HepG2 (cell line): ENCODE measurements at regions not wholly inside any gene's neighbourhood (a gene's known extent, or its start where the extent isn't known, plus 50 kb on each side); places are given as distances from the start of the nearest gene placed in this dataset.

ENCODE experiments used
- ATAC-seq: fragments of 200-7000 bp; cut with Tn5 transposase; 3 replicates; pipeline ENCODE4 v1.9.1; 2020; ENCODE audit warnings: mild to moderate bottlenecking, moderate library complexity
- BruUV-seq: library from RNA; stranded (reverse); fragments of 400-500 nt; replicated peaks from 2 replicates; lab custom pipeline; 2021; lab: Mats Ljungman, UMichigan
- CTCF ChIA-PET: fragments of 300-600 bp; formaldehyde crosslinking; extraction: SDS; loops from one replicate; lab custom pipeline; 2021; ENCODE audit warnings: low total read pairs, inconsistent platforms, low intra/inter-chr PET ratio; lab: Yijun Ruan, JAX
- POLR2A ChIA-PET: fragments of 350-600 bp; sonication (Branson Sonifier 250); formaldehyde crosslinking; loops from one replicate; lab custom pipeline; 2020; ENCODE audit warnings: antibody characterized with exemption, inconsistent platforms; lab: Yijun Ruan, JAX
- DNase-seq: peaks from one replicate; pipeline ENCODE4 v3.0.0-alpha.2; 2015; ENCODE audit warnings: low spot score
- FAIRE-seq: peaks from 3 replicates; lab custom pipeline; 2011; peaks lifted over from hg19 to GRCh38; lab: Jason Lieb, UNC
- H2AFZ ChIP-seq: one replicate; pipeline ENCODE4 v1.6.1; 2011; ENCODE audit warnings: low read length, inconsistent platforms
- H3K27ac ChIP-seq: fragments of 300-600 bp; 3 replicates; pipeline ENCODE4 v1.8.0; 2011; ENCODE audit warnings: mixed run types, mild to moderate bottlenecking, mixed read lengths, low read length, inconsistent platforms; ENCODE audit not compliant: insufficient read depth; ENCODE audit errors: extremely low read length
- H3K27me3 ChIP-seq, 2 experiments: fragments of 200-600 bp in 1 of 2; 2 replicates in 1 of 2; 3 replicates in 1 of 2; pipeline versions ENCODE4 v1.6.0 to v1.8.0; 2011; ENCODE audit warnings: low read length in 2 of 2, mild to moderate bottlenecking in 2 of 2, moderate library complexity in 2 of 2, inconsistent platforms in 1 of 2; ENCODE audit not compliant: insufficient read depth in 2 of 2, control insufficient read depth in 1 of 2
- H3K36me3 ChIP-seq, 2 experiments: fragments of 200-600 bp in 1 of 2; replicated peaks in 1 of 2; 2 replicates in 1 of 2; 3 replicates in 1 of 2; pipeline versions ENCODE4 v1.5.1 to v1.8.0; 2011; ENCODE audit warnings: low read length in 2 of 2, inconsistent platforms in 1 of 2; ENCODE audit not compliant: insufficient read depth in 2 of 2, control insufficient read depth in 1 of 2
- H3K4me1 ChIP-seq: 2 replicates; pipeline ENCODE4 v1.5.1; 2012; ENCODE audit warnings: low read length, inconsistent platforms; ENCODE audit not compliant: insufficient read depth
- H3K4me2 ChIP-seq: 2 replicates; pipeline ENCODE4 v1.6.0; 2011; ENCODE audit warnings: low read depth, low read length, inconsistent platforms
- H3K4me3 ChIP-seq, 3 experiments: fragments of 200-600 bp in 1 of 3; sonication (generic), shearing (Covaris generic) in 1 of 3; replicated peaks in 1 of 3; 2 replicates each; pipeline ENCODE4 v1.5.1; 2011 to 2016; ENCODE audit warnings: low read length in 3 of 3, inconsistent platforms in 2 of 3, low read depth in 2 of 3, mild to moderate bottlenecking in 2 of 3, control low read depth in 1 of 3, mixed read lengths in 1 of 3; ENCODE audit not compliant: insufficient read depth in 1 of 3
- H3K79me2 ChIP-seq: one replicate; pipeline ENCODE4 v1.6.1; 2011; ENCODE audit warnings: low read length, inconsistent platforms; ENCODE audit not compliant: insufficient read depth
- H3K9ac ChIP-seq: 2 replicates; pipeline ENCODE4 v1.6.0; 2011; ENCODE audit warnings: mild to moderate bottlenecking, low read depth, low read length, inconsistent platforms; ENCODE audit not compliant: insufficient read depth
- H3K9me3 ChIP-seq: 2 replicates; pipeline ENCODE4 v1.5.1; 2012; ENCODE audit warnings: mild to moderate bottlenecking, low read length
- H4K20me1 ChIP-seq: 2 replicates; pipeline ENCODE4 v1.6.0; 2011; ENCODE audit warnings: inconsistent platforms, mild to moderate bottlenecking, low read length, moderate library complexity; ENCODE audit not compliant: insufficient read depth
- ATM ChIP-seq: fragments of 450-650 bp; IDR thresholded peaks from 2 replicates; pipeline ENCODE4 v1.7.1; 2017; ENCODE audit warnings: mild to moderate bottlenecking, borderline replicate concordance
- DNMT1 ChIP-seq: sonication (generic); formaldehyde crosslinking; IDR thresholded peaks from 2 replicates; pipeline ENCODE4 v1.5.1; 2020; ENCODE audit warnings: mild to moderate bottlenecking, missing genetic modification reagents
- DPF2 ChIP-seq: sonication (generic); formaldehyde crosslinking; IDR thresholded peaks from 2 replicates; pipeline ENCODE4 v1.4.0; 2020; ENCODE audit warnings: mild to moderate bottlenecking, low read depth, missing genetic modification reagents, borderline replicate concordance
- GATA4 ChIP-seq: sonication (generic); IDR thresholded peaks from 2 replicates; pipeline ENCODE4 v1.6.1; 2016; ENCODE audit warnings: antibody characterized with exemption, low read depth, borderline replicate concordance
- HCFC1 ChIP-seq: fragments of 150-350 bp; IDR thresholded peaks from 2 replicates; pipeline ENCODE4 v1.6.1; 2014; ENCODE audit warnings: low read depth, low read length
- LCORL ChIP-seq, 2 experiments: fragments of 450-650 bp in 1 of 2; sonication (generic) in 1 of 2; formaldehyde crosslinking in 1 of 2; IDR thresholded peaks; 2 replicates each; pipeline versions ENCODE4 v1.5.0 to v1.6.1; 2017 to 2020; ENCODE audit warnings: antibody characterized with exemption in 1 of 2, missing genetic modification reagents in 1 of 2
- MAZ ChIP-seq, 2 experiments: sonication (generic) in 1 of 2; formaldehyde crosslinking in 1 of 2; IDR thresholded peaks; 2 replicates each; pipeline versions ENCODE4 v1.5.0 to v1.6.1; 2012 to 2020; ENCODE audit warnings: low read depth in 2 of 2, mild to moderate bottlenecking in 2 of 2, borderline replicate concordance in 1 of 2, improper control_type of control experiment in 1 of 2, low read length in 1 of 2, missing genetic modification reagents in 1 of 2, moderate library complexity in 1 of 2
- RFX1 ChIP-seq: fragments of 450-650 bp; IDR thresholded peaks from 2 replicates; pipeline ENCODE4 v1.6.1; 2017
- SAP130 ChIP-seq: IDR thresholded peaks from 2 replicates; pipeline ENCODE4 v1.6.1; 2016; ENCODE audit warnings: low read depth
- SRSF4 ChIP-seq: fragments of 200-400 bp; formaldehyde crosslinking; IDR thresholded peaks from one replicate; pipeline ENCODE4 v1.6.1; 2018; ENCODE audit warnings: mild to moderate bottlenecking, low read depth, low read length, moderate library complexity; ENCODE audit not compliant: poor library complexity, severe bottlenecking
- ZNF296 ChIP-seq: sonication (generic); formaldehyde crosslinking; conservative IDR thresholded peaks from 2 replicates; pipeline ENCODE4 v1.5.0; 2020; ENCODE audit warnings: mild to moderate bottlenecking, missing genetic modification reagents
- ZNF614 ChIP-seq: IDR thresholded peaks from 2 replicates; pipeline ENCODE4 v1.6.1; 2018; ENCODE audit warnings: missing biosample characterization, missing genetic modification reagents, inconsistent platforms, borderline replicate concordance
- WGBS: methylation state at CpG from one replicate; pipeline ENCODE4 v1.1.6; 2017; ENCODE audit warnings: low lambda C conversion rate; 5-methylcytosine and 5-hydroxymethylcytosine counted together
- in situ Hi-C: cut with HindIII; loops from 2 replicates; pipeline ENCODE4 v1.10.0; 2017; ENCODE audit warnings: low pct_unique_long_range_greater_than_20kb; ENCODE audit not compliant: extremely low pct_ligation_motif_present
- intact Hi-C: fragments of 100-400 bp; cut with micrococcal nuclease; formaldehyde crosslinking; loops from one replicate; pipeline ENCODE4 v1.10.0; 2022; ENCODE audit not compliant: unreplicated experiment
- TF ChIP-seq, protein P1 (sequence below): sonication (generic); formaldehyde crosslinking; IDR thresholded peaks from 2 replicates; pipeline ENCODE4 v1.4.0; 2020; ENCODE audit warnings: missing genetic modification reagents
- TF ChIP-seq, protein P2 (sequence below): sonication (generic); formaldehyde crosslinking; IDR thresholded peaks from 2 replicates; pipeline ENCODE4 v1.4.0; 2020; ENCODE audit warnings: mild to moderate bottlenecking, missing genetic modification reagents
- TF ChIP-seq, protein P3 (sequence below): sonication (generic); IDR thresholded peaks from 2 replicates; pipeline ENCODE4 v1.6.1; 2016; ENCODE audit warnings: low read depth, borderline replicate concordance
- TF ChIP-seq, protein P4 (sequence below): sonication (generic); formaldehyde crosslinking; IDR thresholded peaks from 2 replicates; pipeline ENCODE4 v1.5.1; 2020; ENCODE audit warnings: missing genetic modification reagents, mild to moderate bottlenecking, borderline replicate concordance
- TF ChIP-seq, protein P5 (sequence below): sonication (generic); formaldehyde crosslinking; IDR thresholded peaks from 2 replicates; pipeline ENCODE4 v1.4.0; 2020; ENCODE audit warnings: missing genetic modification reagents, borderline replicate concordance

DNA sequence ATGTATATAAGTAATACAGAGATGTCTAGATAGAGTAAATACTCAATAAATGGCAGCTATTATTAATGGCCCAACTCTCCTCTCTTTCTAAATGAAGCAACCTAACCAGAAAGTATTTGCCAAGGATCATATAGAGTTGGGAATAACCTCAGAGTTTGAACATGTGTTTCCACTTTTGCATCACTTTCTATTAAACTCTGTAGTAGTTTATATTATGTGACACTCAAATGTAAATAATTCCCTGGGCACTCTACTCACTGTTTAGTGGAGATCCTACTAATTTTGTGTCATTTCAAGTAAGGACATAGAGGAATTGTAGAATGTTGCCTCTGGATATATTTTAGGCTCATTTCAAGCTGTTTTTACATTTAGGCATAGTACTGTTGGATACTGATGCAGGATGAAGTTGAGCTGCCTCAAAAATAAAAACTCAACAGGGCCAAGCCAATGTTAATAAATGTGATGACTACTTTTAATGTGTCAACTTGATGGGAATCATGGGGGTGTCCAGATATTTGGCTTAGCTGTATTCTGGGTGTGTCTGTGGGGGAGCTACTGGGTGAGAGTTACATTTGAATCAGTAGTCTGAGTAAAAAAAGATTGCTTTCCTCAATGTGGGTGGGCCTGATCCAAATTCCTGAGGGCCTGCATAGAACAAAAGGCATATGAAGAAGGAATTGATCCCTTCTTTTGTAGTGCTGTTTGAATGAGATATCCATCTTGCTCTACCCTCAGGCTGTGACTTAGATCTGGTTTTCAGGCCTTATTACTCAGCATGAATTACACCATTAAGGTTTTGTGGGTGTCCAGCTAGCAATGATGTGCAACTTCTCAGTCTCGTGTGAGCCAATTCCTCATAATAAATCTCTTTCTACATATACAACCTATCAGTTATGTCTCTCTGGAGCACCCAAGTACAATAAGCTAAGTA, 1368.2 kb downstream of the STIM2 start:
- ATAC-seq (no peak), FAIRE-seq (no peak), DNase-seq (no peak)
- POLR2A ChIA-PET = no interaction called here
- CTCF ChIA-PET = no interaction called here
- Histone ChIP-seq H3K4me1 (no peaks in the 10 kb centered on the region), H3K36me3 (no peaks in the 10 kb centered on the region), H3K27ac (no peak overlapping the region), H3K9me3 (peaks cover 42% of the 10 kb centered on the region), H3K4me2 (no peak overlapping the region), H2AFZ (no peak overlapping the region), H3K79me2 (no peaks in the 10 kb centered on the region), H3K27me3 (no peaks in the 10 kb centered on the region), H3K9ac (no peak overlapping the region), H4K20me1 (no peaks in the 10 kb centered on the region), H3K4me3 (no peak overlapping the region)
- no TSS peak for BruUV-seq
- in situ Hi-C loops (no loop called here), intact Hi-C loops (no loop called here)
- 0% methylated on average over 1 of the region's 1 CpG for WGBS
- TF ChIP-seq HCFC1 (no peak), ZNF614 (CRISPR knock-in tag) (no peak), ATM (no peak), DNMT1 (CRISPR knock-in tag) (no peak), RFX1 (no peak), SRSF4 (no peak), DPF2 (CRISPR knock-in tag) (no peak), MAZ (IDR thresholded peaks at IDR 0.05; ENCODE audit: borderline replicate concordance, low read depth, low read length) (no peak), MAZ (CRISPR knock-in tag; IDR thresholded peaks at IDR 0.05; ENCODE audit: low read depth) (no peak), ZNF296 (CRISPR knock-in tag) (no peak), SAP130 (CRISPR knock-in tag) (no peak), LCORL (IDR thresholded peaks at IDR 0.05) (no peak), LCORL (CRISPR knock-in tag; IDR thresholded peaks at IDR 0.05) (no peak), GATA4 (no peak)
- TF ChIP-seq, protein P1, sequence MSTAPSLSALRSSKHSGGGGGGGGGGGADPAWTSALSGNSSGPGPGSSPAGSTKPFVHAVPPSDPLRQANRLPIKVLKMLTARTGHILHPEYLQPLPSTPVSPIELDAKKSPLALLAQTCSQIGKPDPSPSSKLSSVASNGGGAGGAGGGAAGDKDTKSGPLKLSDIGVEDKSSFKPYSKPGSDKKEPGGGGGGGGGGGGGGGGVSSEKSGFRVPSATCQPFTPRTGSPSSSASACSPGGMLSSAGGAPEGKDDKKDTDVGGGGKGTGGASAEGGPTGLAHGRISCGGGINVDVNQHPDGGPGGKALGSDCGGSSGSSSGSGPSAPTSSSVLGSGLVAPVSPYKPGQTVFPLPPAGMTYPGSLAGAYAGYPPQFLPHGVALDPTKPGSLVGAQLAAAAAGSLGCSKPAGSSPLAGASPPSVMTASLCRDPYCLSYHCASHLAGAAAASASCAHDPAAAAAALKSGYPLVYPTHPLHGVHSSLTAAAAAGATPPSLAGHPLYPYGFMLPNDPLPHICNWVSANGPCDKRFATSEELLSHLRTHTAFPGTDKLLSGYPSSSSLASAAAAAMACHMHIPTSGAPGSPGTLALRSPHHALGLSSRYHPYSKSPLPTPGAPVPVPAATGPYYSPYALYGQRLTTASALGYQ = no peak
- TF ChIP-seq, protein P2, sequence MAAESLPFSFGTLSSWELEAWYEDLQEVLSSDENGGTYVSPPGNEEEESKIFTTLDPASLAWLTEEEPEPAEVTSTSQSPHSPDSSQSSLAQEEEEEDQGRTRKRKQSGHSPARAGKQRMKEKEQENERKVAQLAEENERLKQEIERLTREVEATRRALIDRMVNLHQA (CRISPR knock-in tag) = no peak
- TF ChIP-seq, protein P3, sequence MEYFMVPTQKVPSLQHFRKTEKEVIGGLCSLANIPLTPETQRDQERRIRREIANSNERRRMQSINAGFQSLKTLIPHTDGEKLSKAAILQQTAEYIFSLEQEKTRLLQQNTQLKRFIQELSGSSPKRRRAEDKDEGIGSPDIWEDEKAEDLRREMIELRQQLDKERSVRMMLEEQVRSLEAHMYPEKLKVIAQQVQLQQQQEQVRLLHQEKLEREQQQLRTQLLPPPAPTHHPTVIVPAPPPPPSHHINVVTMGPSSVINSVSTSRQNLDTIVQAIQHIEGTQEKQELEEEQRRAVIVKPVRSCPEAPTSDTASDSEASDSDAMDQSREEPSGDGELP = no peak
- TF ChIP-seq, protein P4, sequence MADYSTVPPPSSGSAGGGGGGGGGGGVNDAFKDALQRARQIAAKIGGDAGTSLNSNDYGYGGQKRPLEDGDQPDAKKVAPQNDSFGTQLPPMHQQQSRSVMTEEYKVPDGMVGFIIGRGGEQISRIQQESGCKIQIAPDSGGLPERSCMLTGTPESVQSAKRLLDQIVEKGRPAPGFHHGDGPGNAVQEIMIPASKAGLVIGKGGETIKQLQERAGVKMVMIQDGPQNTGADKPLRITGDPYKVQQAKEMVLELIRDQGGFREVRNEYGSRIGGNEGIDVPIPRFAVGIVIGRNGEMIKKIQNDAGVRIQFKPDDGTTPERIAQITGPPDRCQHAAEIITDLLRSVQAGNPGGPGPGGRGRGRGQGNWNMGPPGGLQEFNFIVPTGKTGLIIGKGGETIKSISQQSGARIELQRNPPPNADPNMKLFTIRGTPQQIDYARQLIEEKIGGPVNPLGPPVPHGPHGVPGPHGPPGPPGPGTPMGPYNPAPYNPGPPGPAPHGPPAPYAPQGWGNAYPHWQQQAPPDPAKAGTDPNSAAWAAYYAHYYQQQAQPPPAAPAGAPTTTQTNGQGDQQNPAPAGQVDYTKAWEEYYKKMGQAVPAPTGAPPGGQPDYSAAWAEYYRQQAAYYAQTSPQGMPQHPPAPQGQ (CRISPR knock-in tag) = no peak
- TF ChIP-seq, protein P5, sequence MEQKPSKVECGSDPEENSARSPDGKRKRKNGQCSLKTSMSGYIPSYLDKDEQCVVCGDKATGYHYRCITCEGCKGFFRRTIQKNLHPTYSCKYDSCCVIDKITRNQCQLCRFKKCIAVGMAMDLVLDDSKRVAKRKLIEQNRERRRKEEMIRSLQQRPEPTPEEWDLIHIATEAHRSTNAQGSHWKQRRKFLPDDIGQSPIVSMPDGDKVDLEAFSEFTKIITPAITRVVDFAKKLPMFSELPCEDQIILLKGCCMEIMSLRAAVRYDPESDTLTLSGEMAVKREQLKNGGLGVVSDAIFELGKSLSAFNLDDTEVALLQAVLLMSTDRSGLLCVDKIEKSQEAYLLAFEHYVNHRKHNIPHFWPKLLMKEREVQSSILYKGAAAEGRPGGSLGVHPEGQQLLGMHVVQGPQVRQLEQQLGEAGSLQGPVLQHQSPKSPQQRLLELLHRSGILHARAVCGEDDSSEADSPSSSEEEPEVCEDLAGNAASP = no peak
